Astrocyte of the spinal cord (primary cell): ENCODE measurements at regions not wholly inside any gene's neighbourhood (a gene's known extent, or its start where the extent isn't known, plus 50 kb on each side); places are given as distances from the start of the nearest gene placed in this dataset.
A peak's percentile ranks its signal among the peaks of the same experiment; 100 is the strongest.

Experiments
- DNase-seq: peaks from one replicate; pipeline ENCODE4 v3.0.0; 2011; ENCODE audit warnings: low read depth, low spot score
- H3K4me3 ChIP-seq: 2 replicates; pipeline ENCODE4 v1.5.1; 2011; ENCODE audit warnings: low read depth, mild to moderate bottlenecking, low read length, moderate library complexity
- CTCF ChIP-seq: IDR thresholded peaks from 2 replicates; pipeline ENCODE4 v1.5.1; 2012; ENCODE audit warnings: low read depth, mild to moderate bottlenecking, low read length, inconsistent platforms
- in situ Hi-C: cut with HindIII; loops from 2 replicates; pipeline ENCODE4 v1.10.0; 2017; ENCODE audit warnings: low sequenced_read_pairs

GRCh38 chr14:94701861-94702370, 68.0 kb downstream of the GSC start:
- no peak overlapping the region for H3K4me3 ChIP-seq
- TF ChIP-seq CTCF, result no peak
- DNase-seq, result no peak
- in situ Hi-C loops, result no loop called here

- DNase-seq, result no peak
- no peak overlapping the region for H3K4me3 ChIP-seq
- in situ Hi-C loops, result no loop called here
- no peak for TF ChIP-seq CTCF
These were observed 69.6 kb downstream of the GSC start for GRCh38 chr14:94700336-94700735.

- no peak overlapping the region for H3K4me3 ChIP-seq
- in situ Hi-C loops, result no loop called here
- TF ChIP-seq CTCF, result no peak
- no peak for DNase-seq
These were observed 70.1 kb downstream of the GSC start for GRCh38 chr14:94699831-94700230.

- DNase-seq, result no peak
- in situ Hi-C loops, result no loop called here
- TF ChIP-seq CTCF, result no peak
- H3K4me3 ChIP-seq, result no peak overlapping the region
These were observed 71.9 kb downstream of the GSC start for GRCh38 chr14:94697773-94698556.

- peak; percentile 67 for DNase-seq
- TF ChIP-seq CTCF, result no peak
- no peak overlapping the region for H3K4me3 ChIP-seq
- in situ Hi-C loops, result no loop called here
These were observed 73.4 kb downstream of the GSC start for GRCh38 chr14:94696518-94696917.

- H3K4me3 ChIP-seq, result no peak overlapping the region
- no peak for DNase-seq
- no peak for TF ChIP-seq CTCF
- in situ Hi-C loops, result no loop called here
These were observed 74.7 kb downstream of the GSC start for GRCh38 chr14:94695231-94695630.
